Loucy (cell line): ENCODE measurements at regions not wholly inside any gene's neighbourhood (a gene's known extent, or its start where the extent isn't known, plus 50 kb on each side); places are given as distances from the start of the nearest gene placed in this dataset.

Experiments used
- H2AFZ ChIP-seq: fragments of 200-600 bp; sonication (generic); 2 replicates; pipeline ENCODE4 v1.6.0; 2016; ENCODE audit warnings: antibody characterized with exemption, mild to moderate bottlenecking, low read length, moderate library complexity
- H3F3A ChIP-seq: fragments of 200-600 bp; 2 replicates; pipeline ENCODE4 v1.6.0; 2016; ENCODE audit warnings: antibody characterized with exemption, low read depth, mild to moderate bottlenecking
- H3K27me3 ChIP-seq: fragments of 200-600 bp; sonication (generic); 2 replicates; pipeline ENCODE4 v1.6.1; 2014; ENCODE audit warnings: low read length, mild to moderate bottlenecking; ENCODE audit not compliant: insufficient read depth, poor library complexity, severe bottlenecking
- H3K36me3 ChIP-seq: fragments of 200-600 bp; sonication (generic); 2 replicates; pipeline ENCODE4 v1.6.1; 2016; ENCODE audit warnings: low read length; ENCODE audit not compliant: insufficient read depth
- H3K4me1 ChIP-seq: fragments of 200-600 bp; sonication (generic); 2 replicates; pipeline ENCODE4 v1.5.1; 2014; ENCODE audit warnings: low read length, mild to moderate bottlenecking; ENCODE audit not compliant: insufficient read depth, poor library complexity, severe bottlenecking
- H3K4me2 ChIP-seq: fragments of 200-600 bp; sonication (generic); 2 replicates; pipeline ENCODE4 v1.6.0; 2014; ENCODE audit warnings: antibody characterized with exemption, low read length, low read depth, mild to moderate bottlenecking; ENCODE audit not compliant: poor library complexity, severe bottlenecking
- H3K4me3 ChIP-seq: fragments of 200-600 bp; sonication (generic); 2 replicates; pipeline ENCODE4 v1.5.1; 2014; ENCODE audit warnings: low read length, mild to moderate bottlenecking, mixed read lengths; ENCODE audit not compliant: poor library complexity, severe bottlenecking
- H3K79me2 ChIP-seq: fragments of 200-600 bp; sonication (generic); 2 replicates; pipeline ENCODE4 v1.6.1; 2014; ENCODE audit warnings: low read length; ENCODE audit not compliant: insufficient read depth
- H3K9ac ChIP-seq: fragments of 200-600 bp; sonication (generic); 2 replicates; pipeline ENCODE4 v1.6.0; 2014; ENCODE audit warnings: mild to moderate bottlenecking, low read depth, low read length, moderate library complexity; ENCODE audit not compliant: poor library complexity, severe bottlenecking
- H3K9me2 ChIP-seq: fragments of 200-600 bp; sonication (generic); replicated peaks from 2 replicates; pipeline ENCODE4 v1.6.1; 2016; ENCODE audit warnings: low read depth, low read length, mixed read lengths
- H3K9me3 ChIP-seq: fragments of 200-600 bp; sonication (generic); 2 replicates; pipeline ENCODE4 v1.6.1; 2014; ENCODE audit warnings: mild to moderate bottlenecking, antibody characterized with exemption, low read length, low read depth; ENCODE audit not compliant: insufficient read depth
- H4K20me1 ChIP-seq: fragments of 200-600 bp; sonication (generic); 2 replicates; pipeline ENCODE4 v1.6.0; 2014; ENCODE audit warnings: antibody characterized with exemption, low read length, mild to moderate bottlenecking; ENCODE audit not compliant: insufficient read depth, poor library complexity, severe bottlenecking
- CTCF ChIP-seq: fragments of 200-600 bp; sonication (generic); conservative IDR thresholded peaks from 2 replicates; pipeline ENCODE4 v1.5.1; 2014; ENCODE audit warnings: mild to moderate bottlenecking, antibody characterized with exemption, low read length
- EZH2phosphoT487 ChIP-seq: fragments of 200-600 bp; IDR thresholded peaks from 2 replicates; pipeline ENCODE4 v1.6.1; 2018; ENCODE audit warnings: antibody characterized with exemption, mild to moderate bottlenecking, moderate library complexity, borderline replicate concordance

GRCh38 chr4:156659983-156660382, 311.6 kb downstream of the PDGFC start:
- Histone ChIP-seq H2AFZ (no peak overlapping the region), H4K20me1 (no peaks in the 10 kb centered on the region), H3K4me3 (no peak overlapping the region), H3K79me2 (no peaks in the 10 kb centered on the region), H3K27me3 (no peaks in the 10 kb centered on the region), H3K9ac (no peak overlapping the region), H3K4me2 (no peak overlapping the region), H3K36me3 (no peaks in the 10 kb centered on the region), H3K9me3 (no peaks in the 10 kb centered on the region), H3K9me2 (no peaks in the 10 kb centered on the region), H3F3A (no peaks in the 10 kb centered on the region), H3K4me1 (no peaks in the 10 kb centered on the region)
- TF ChIP-seq CTCF = no peak
- no peak for TF ChIP-seq EZH2phosphoT487

GRCh38 chr4:156659570-156659969, 312.0 kb downstream of the PDGFC start:
- Histone ChIP-seq H2AFZ (no peak overlapping the region), H3K9me2 (no peaks in the 10 kb centered on the region), H3K4me1 (no peaks in the 10 kb centered on the region), H3F3A (no peaks in the 10 kb centered on the region), H3K79me2 (no peaks in the 10 kb centered on the region), H3K36me3 (no peaks in the 10 kb centered on the region), H3K4me2 (no peak overlapping the region), H3K9ac (no peak overlapping the region), H3K27me3 (no peaks in the 10 kb centered on the region), H3K4me3 (no peak overlapping the region), H4K20me1 (no peaks in the 10 kb centered on the region), H3K9me3 (no peaks in the 10 kb centered on the region)
- TF ChIP-seq EZH2phosphoT487 (no peak), CTCF (no peak)

GRCh38 chr4:156656896-156657295, 314.7 kb downstream of the PDGFC start:
- Histone ChIP-seq H2AFZ (no peak overlapping the region), H4K20me1 (no peaks in the 10 kb centered on the region), H3K79me2 (no peaks in the 10 kb centered on the region), H3K27me3 (no peaks in the 10 kb centered on the region), H3K9me3 (no peaks in the 10 kb centered on the region), H3K4me1 (no peaks in the 10 kb centered on the region), H3K36me3 (no peaks in the 10 kb centered on the region), H3K9ac (no peak overlapping the region), H3K9me2 (no peaks in the 10 kb centered on the region), H3K4me3 (no peak overlapping the region), H3F3A (no peaks in the 10 kb centered on the region), H3K4me2 (no peak overlapping the region)
- TF ChIP-seq EZH2phosphoT487 = no peak
- no peak for TF ChIP-seq CTCF
